ENCODE measurements at regions not wholly inside any gene's neighbourhood (a gene's known extent, or its start where the extent isn't known, plus 50 kb on each side); places are given as distances from the start of the nearest gene placed in this dataset.

- in situ Hi-C loops (cut with HindIII; ENCODE audit: low pct_unique_long_range_greater_than_20kb, low sequenced_read_pairs) (no loop called here), intact Hi-C loops (cut with micrococcal nuclease; ENCODE audit: unreplicated experiment) (no loop called here)
- Histone ChIP-seq H3K36me3 (ENCODE audit: control insufficient read depth, insufficient read depth, low read length) (no peaks in the 10 kb centered on the region), H3K27ac (ENCODE audit: low read length) (no peak overlapping the region), H3K4me3 (ENCODE audit: low read depth in 2 of 2, low read length in 2 of 2) (no peak overlapping the region), H3K27me3 (ENCODE audit: control insufficient read depth, insufficient read depth, low read length) (peaks cover 15% of the 10 kb centered on the region), H3K9me3 (ENCODE audit: control insufficient read depth, insufficient read depth, low read depth, low read length) (no peaks in the 10 kb centered on the region), H3K4me1 (ENCODE audit: control insufficient read depth, insufficient read depth, low read length) (no peaks in the 10 kb centered on the region)
- ChIA-PET CTCF (no interaction called here), POLR2A (no interaction called here)
- no TSS peak for BruUV-seq (replicated peaks)
- DNase-seq (ENCODE audit: low read depth, low spot score) (no peak), ATAC-seq (no peak)
- no peak for TF ChIP-seq CTCF (IDR thresholded peaks at IDR 0.05)
- TF ChIP-seq SIN3A (IDR thresholded peaks at IDR 0.05; ENCODE audit: borderline replicate concordance, insufficient read depth, low read depth, low read length), result no peak
- TF ChIP-seq REST (IDR thresholded peaks at IDR 0.05; ENCODE audit: insufficient read depth in 1 of 2, low read depth in 2 of 2, low read length in 1 of 2), result no peak
- no peak for TF ChIP-seq TCF7L2 (IDR thresholded peaks at IDR 0.05; ENCODE audit: low read depth, low read length)
- TF ChIP-seq POLR2AphosphoS5 (IDR thresholded peaks at IDR 0.05; ENCODE audit: low read depth, low read length), result no peak
Observed at GRCh38 chr7:134367956-134368749, 51.4 kb upstream of the SLC35B4 start.
